H9 (cell line): ENCODE measurements at regions not wholly inside any gene's neighbourhood (a gene's known extent, or its start where the extent isn't known, plus 50 kb on each side); places are given as distances from the start of the nearest gene placed in this dataset.

ENCODE experiments used
- DNase-seq: peaks from one replicate; pipeline ENCODE4 v3.0.0-alpha.2; 2017
- H2AFZ ChIP-seq: one replicate; pipeline ENCODE4 v1.6.1; 2013; ENCODE audit warnings: mild to moderate bottlenecking, low read length, control low read depth, moderate library complexity
- H2AK5ac ChIP-seq: 2 replicates; pipeline ENCODE4 v1.6.1; 2013; ENCODE audit warnings: low read length, control low read depth, mixed read lengths; ENCODE audit not compliant: insufficient read length
- H2BK120ac ChIP-seq: one replicate; pipeline ENCODE4 v1.6.1; 2013; ENCODE audit warnings: low read depth, mild to moderate bottlenecking, low read length, control low read depth, inconsistent platforms; ENCODE audit not compliant: poor library complexity, severe bottlenecking
- H2BK12ac ChIP-seq: 2 replicates; pipeline ENCODE4 v1.6.1; 2013; ENCODE audit warnings: low read length, control low read depth, mixed read lengths, low read depth; ENCODE audit not compliant: insufficient read length
- H2BK15ac ChIP-seq: 2 replicates; pipeline ENCODE4 v1.6.1; 2013; ENCODE audit warnings: low read depth, low read length, control low read depth
- H2BK20ac ChIP-seq: one replicate; pipeline ENCODE4 v1.6.1; 2013; ENCODE audit warnings: low read depth, mild to moderate bottlenecking, low read length, control low read depth, inconsistent platforms; ENCODE audit not compliant: poor library complexity, severe bottlenecking
- H2BK5ac ChIP-seq: 2 replicates; pipeline ENCODE4 v1.6.1; 2013; ENCODE audit warnings: low read length, control low read depth, mixed read lengths; ENCODE audit not compliant: insufficient read length
- H3K14ac ChIP-seq: 2 replicates; pipeline ENCODE4 v1.6.1; 2013; ENCODE audit warnings: low read length, control low read depth; ENCODE audit not compliant: insufficient read depth
- H3K18ac ChIP-seq: 2 replicates; pipeline ENCODE4 v1.6.1; 2013; ENCODE audit warnings: low read depth, mild to moderate bottlenecking, mixed read lengths, low read length, control low read depth; ENCODE audit not compliant: insufficient read length
- H3K23ac ChIP-seq: 2 replicates; pipeline ENCODE4 v1.6.1; 2013; ENCODE audit warnings: low read length, control low read depth, mixed read lengths, low read depth; ENCODE audit not compliant: insufficient read length
- H3K23me2 ChIP-seq: 2 replicates; pipeline ENCODE4 v1.6.1; 2013; ENCODE audit warnings: low read depth, mild to moderate bottlenecking, mixed read lengths, low read length, control low read depth; ENCODE audit not compliant: insufficient read length, poor library complexity, severe bottlenecking
- H3K27ac ChIP-seq: 2 replicates; pipeline ENCODE4 v1.5.1; 2013; ENCODE audit warnings: low read length, control low read depth, mixed read lengths, low read depth; ENCODE audit not compliant: insufficient read length
- H3K27me3 ChIP-seq: 2 replicates; pipeline ENCODE4 v1.6.1; 2013; ENCODE audit warnings: low read length, control low read depth, inconsistent platforms; ENCODE audit not compliant: insufficient read depth
- H3K4ac ChIP-seq: 2 replicates; pipeline ENCODE4 v1.6.1; 2013; ENCODE audit warnings: low read depth, mild to moderate bottlenecking, control low read depth, inconsistent platforms, low read length, moderate library complexity
- H3K4me1 ChIP-seq: 2 replicates; pipeline ENCODE4 v1.6.1; 2013; ENCODE audit warnings: low read length, control low read depth, inconsistent platforms; ENCODE audit not compliant: insufficient read depth
- H3K4me2 ChIP-seq: 2 replicates; pipeline ENCODE4 v1.6.1; 2013; ENCODE audit warnings: low read length, control low read depth, mixed read lengths; ENCODE audit not compliant: insufficient read length, insufficient read depth
- H3K56ac ChIP-seq: 2 replicates; pipeline ENCODE4 v1.6.1; 2013; ENCODE audit warnings: low read depth, mild to moderate bottlenecking, mixed read lengths, low read length, control low read depth; ENCODE audit not compliant: insufficient read length
- H3K79me1 ChIP-seq: 2 replicates; pipeline ENCODE4 v1.6.1; 2013; ENCODE audit warnings: low read depth, mild to moderate bottlenecking, moderate library complexity, low read length, control low read depth, inconsistent platforms; ENCODE audit not compliant: insufficient read depth, poor library complexity, severe bottlenecking
- H3K79me2 ChIP-seq: 2 replicates; pipeline ENCODE4 v1.6.1; 2013; ENCODE audit warnings: low read length, control low read depth, inconsistent platforms; ENCODE audit not compliant: insufficient read depth
- H3K9ac ChIP-seq: 2 replicates; pipeline ENCODE4 v1.6.1; 2013; ENCODE audit warnings: low read length, control low read depth, mixed read lengths; ENCODE audit not compliant: insufficient read length; ENCODE audit errors: extremely low read depth
- H3K9me3 ChIP-seq: one replicate; pipeline ENCODE4 v1.6.1; 2013; ENCODE audit warnings: low read depth, low read length, inconsistent platforms; ENCODE audit not compliant: control insufficient read depth
- H3T11ph ChIP-seq: one replicate; pipeline ENCODE4 v1.6.1; 2013; ENCODE audit warnings: mild to moderate bottlenecking, low read length, control low read depth, inconsistent platforms
- H4K20me1 ChIP-seq: one replicate; pipeline ENCODE4 v1.6.1; 2013; ENCODE audit not compliant: control insufficient read depth, insufficient read length, insufficient read depth
- H4K5ac ChIP-seq: 2 replicates; pipeline ENCODE4 v1.6.1; 2013; ENCODE audit warnings: low read depth, mild to moderate bottlenecking, mixed read lengths, low read length, control low read depth; ENCODE audit not compliant: insufficient read length
- H4K8ac ChIP-seq: replicated peaks from 2 replicates; pipeline ENCODE4 v1.6.1; 2013; ENCODE audit warnings: low read length, control low read depth, mixed read lengths, low read depth; ENCODE audit not compliant: insufficient read length
- H4K91ac ChIP-seq: 2 replicates; pipeline ENCODE4 v1.6.1; 2013; ENCODE audit warnings: low read depth, mild to moderate bottlenecking, moderate library complexity, mixed read lengths, low read length, control low read depth; ENCODE audit not compliant: insufficient read length
- H3K27ac Mint-ChIP-seq, 3 experiments: 2 replicates in 2 of 3; 3 replicates in 1 of 3; pipeline ENCODE4 v1.8.0; 2020 to 2021; ENCODE audit warnings: mixed read lengths in 3 of 3, mild to moderate bottlenecking in 1 of 3, moderate library complexity in 1 of 3
- H3K27me3 Mint-ChIP-seq: 2 replicates; pipeline ENCODE4 v1.8.0; 2021; ENCODE audit warnings: low read depth, mild to moderate bottlenecking, moderate library complexity, mixed read lengths
- H3K36me3 Mint-ChIP-seq, 3 experiments: 2 replicates in 2 of 3; 3 replicates in 1 of 3; pipeline ENCODE4 v1.8.0; 2020 to 2021; ENCODE audit warnings: low read depth in 3 of 3, mixed read lengths in 3 of 3; ENCODE audit not compliant: insufficient read depth in 1 of 3
- H3K4me1 Mint-ChIP-seq, 2 experiments: 2 replicates each; pipeline ENCODE4 v1.8.0; 2020; ENCODE audit warnings: mixed read lengths in 2 of 2
- H3K4me3 Mint-ChIP-seq, 2 experiments: 2 replicates in 1 of 2; 3 replicates in 1 of 2; pipeline ENCODE4 v1.8.0; 2020 to 2021; ENCODE audit warnings: mild to moderate bottlenecking in 2 of 2, mixed read lengths in 2 of 2, moderate library complexity in 1 of 2
- H3K9me3 Mint-ChIP-seq, 2 experiments: 2 replicates in 1 of 2; 3 replicates in 1 of 2; pipeline ENCODE4 v1.8.0; 2020; ENCODE audit warnings: mild to moderate bottlenecking in 2 of 2, mixed read lengths in 2 of 2, moderate library complexity in 1 of 2
- CTCF ChIP-seq: fragments of 200-600 bp; sonication (generic); conservative IDR thresholded peaks from 3 replicates; pipeline ENCODE4 v1.8.0; 2021; ENCODE audit warnings: antibody characterized with exemption, mild to moderate bottlenecking
- WGBS: extraction: QIAGEN DNeasy Blood & Tissue Kit; methylation state at CpG from one replicate; pipeline ENCODE4 v1.1.7; 2013; ENCODE audit warnings: missing lambda C conversion rate, low lambda C conversion rate, mixed read lengths; ENCODE audit not compliant: insufficient read length; ENCODE audit errors: extremely low coverage; 5-methylcytosine and 5-hydroxymethylcytosine counted together

- Histone ChIP-seq H3K9me3 (no peaks in the 10 kb centered on the region), H3K23ac (no peak overlapping the region), H2BK120ac (no peak overlapping the region), H3K23me2 (no peaks in the 10 kb centered on the region), H4K20me1 (no peaks in the 10 kb centered on the region), H2BK15ac (no peak overlapping the region), H2BK5ac (no peak overlapping the region), H3K79me2 (no peaks in the 10 kb centered on the region), H2AFZ (no peak overlapping the region), H3K4ac (no peak overlapping the region), H4K8ac (no peak overlapping the region), H2AK5ac (no peak overlapping the region), H2BK12ac (no peak overlapping the region), H3K4me2 (no peak overlapping the region), H3K79me1 (no peaks in the 10 kb centered on the region), H3K4me1 (no peaks in the 10 kb centered on the region), H3K56ac (no peak overlapping the region), H3K27ac (no peak overlapping the region), H2BK20ac (no peak overlapping the region), H3K27me3 (no peaks in the 10 kb centered on the region), H3K18ac (no peak overlapping the region), H3K14ac (no peak overlapping the region), H3T11ph (no peak overlapping the region), H3K9ac (no peak overlapping the region), H4K91ac (no peak overlapping the region), H4K5ac (no peak overlapping the region)
- no peak for TF ChIP-seq CTCF
- Mint-ChIP-seq H3K4me1 (peaks cover 5 to 6% of the 10 kb centered on the region in 2 experiments), H3K4me3 (no peak overlapping the region), H3K36me3 (peaks cover 0 to 2% (median 0%) of the 10 kb centered on the region in 3 experiments; a peak in 1 of 7 replicates), H3K27ac (no peak overlapping the region), H3K9me3 (peaks cover 0 to 1% of the 10 kb centered on the region in 2 experiments; a peak in 2 of 5 replicates), H3K27me3 (no peaks in the 10 kb centered on the region)
- WGBS = no CpG with 5 or more reads among the region's 3 CpGs
- DNase-seq = no peak
These were observed 620.1 kb upstream of the GCFC2 start for GRCh38 chr2:76330865-76331264.
